ENCODE measurements at regions not wholly inside any gene's neighbourhood (a gene's known extent, or its start where the extent isn't known, plus 50 kb on each side); places are given as distances from the start of the nearest gene placed in this dataset.
A peak's percentile ranks its signal among the peaks of the same experiment; 100 is the strongest.

GRCh38 chr18:25962919-25963318, 127.5 kb downstream of the SS18 start:
- DNase-seq: no peak

- no peak for DNase-seq
These were observed 128.2 kb downstream of the SS18 start for GRCh38 chr18:25962176-25962575.

GRCh38 chr18:25957017-25957416, 133.4 kb downstream of the SS18 start:
- no peak for DNase-seq

- DNase-seq: no peak
These were observed 137.3 kb downstream of the SS18 start for GRCh38 chr18:25953111-25953510.

GRCh38 chr18:25950321-25950720, 140.1 kb downstream of the SS18 start:
- DNase-seq: no peak

GRCh38 chr18:25946540-25946939, 143.9 kb downstream of the SS18 start:
- no peak for DNase-seq

- DNase-seq: no peak
These were observed 155.1 kb downstream of the SS18 start for GRCh38 chr18:25935356-25935755.

- no peak for DNase-seq
These were observed 159.3 kb downstream of the SS18 start for GRCh38 chr18:25931126-25931525.

GRCh38 chr18:25929787-25930186, 160.6 kb downstream of the SS18 start:
- DNase-seq: no peak

- no peak for DNase-seq
These were observed 162.6 kb downstream of the SS18 start for GRCh38 chr18:25927830-25928229.

- DNase-seq: no peak
These were observed 167.2 kb downstream of the SS18 start for GRCh38 chr18:25923193-25923592.

- peak; percentile 31 for DNase-seq
These were observed 168.6 kb downstream of the SS18 start for GRCh38 chr18:25921677-25922421.

GRCh38 chr18:25915907-25916306, 174.5 kb downstream of the SS18 start:
- no peak for DNase-seq

GRCh38 chr18:25898965-25899364, 191.4 kb downstream of the SS18 start:
- no peak for DNase-seq

GRCh38 chr18:25896956-25897355, 193.5 kb downstream of the SS18 start:
- DNase-seq: no peak

GRCh38 chr18:25896178-25896780, 194.1 kb downstream of the SS18 start:
- peak; percentile 15 for DNase-seq

- no peak for DNase-seq
These were observed 194.9 kb downstream of the SS18 start for GRCh38 chr18:25895518-25895917.

- DNase-seq: no peak
These were observed 204.1 kb downstream of the SS18 start for GRCh38 chr18:25886283-25886682.

GRCh38 chr18:25883091-25883490, 207.3 kb downstream of the SS18 start:
- no peak for DNase-seq

GRCh38 chr18:25881149-25881548, 209.3 kb downstream of the SS18 start:
- DNase-seq: no peak

- DNase-seq: no peak
These were observed 210.0 kb downstream of the SS18 start for GRCh38 chr18:25880441-25880840.

- DNase-seq: no peak
These were observed 214.0 kb downstream of the SS18 start for GRCh38 chr18:25876330-25876948.

GRCh38 chr18:25875551-25876240, 214.7 kb downstream of the SS18 start:
- DNase-seq: no peak

- no peak for DNase-seq
These were observed 216.6 kb downstream of the SS18 start for GRCh38 chr18:25873833-25874232.
